ENCODE measurements at regions not wholly inside any gene's neighbourhood (a gene's known extent, or its start where the extent isn't known, plus 50 kb on each side); places are given as distances from the start of the nearest gene placed in this dataset.

DNA sequence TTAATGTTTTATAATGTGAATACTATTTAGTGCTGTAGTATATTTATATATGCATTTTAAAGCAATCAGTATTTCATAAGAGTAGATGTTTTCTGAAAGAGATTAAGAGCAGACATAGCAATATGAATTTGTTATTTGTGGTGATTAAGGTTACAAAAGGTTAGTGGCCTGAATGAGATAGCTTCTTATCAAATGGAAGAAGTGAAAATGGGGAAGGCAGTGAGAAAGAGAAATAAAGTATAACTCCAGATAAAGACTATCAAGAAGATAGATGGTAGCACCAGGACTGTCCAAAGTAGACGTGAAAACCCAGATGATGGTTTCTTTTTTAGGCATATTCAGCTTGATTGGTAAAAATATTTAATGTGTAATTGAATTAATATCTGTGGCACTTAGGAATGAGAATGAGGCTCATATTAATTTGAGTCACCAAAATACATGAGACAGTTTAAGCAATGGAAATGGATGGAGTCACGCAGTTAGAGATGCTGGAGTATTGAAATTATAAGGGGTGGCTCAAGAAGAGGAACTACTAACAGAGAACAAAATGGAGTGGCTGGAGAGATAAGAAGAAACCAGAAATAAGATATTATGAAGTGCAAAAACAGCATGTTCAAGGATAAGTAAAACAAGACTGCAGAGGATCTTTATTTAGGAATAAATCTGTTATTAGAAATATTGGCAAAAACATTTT, 288.0 kb upstream of the SEMA3C start:
- no peaks in the 10 kb centered on the region for H3K36me3 ChIP-seq (ENCODE audit: control insufficient read depth in 4 of 4, insufficient read depth in 4 of 4, low read length in 3 of 4)
- H3K27me3 ChIP-seq (replicated peaks in 2 of 5; ENCODE audit: control insufficient read depth in 4 of 5, insufficient read depth in 5 of 5, low read length in 4 of 5), result no peaks in the 10 kb centered on the region
- H3K27ac ChIP-seq (ENCODE audit: insufficient read depth in 1 of 2, low read depth in 1 of 2, low read length in 2 of 2, poor library complexity in 1 of 2, severe bottlenecking in 2 of 2), result peak overlapping the region; percentile 2 to 15
- H3K9me3 ChIP-seq (ENCODE audit: control extremely low read depth in 1 of 5, control insufficient read depth in 4 of 5, insufficient read depth in 2 of 5, low read depth in 1 of 5, low read length in 4 of 5), result no peaks in the 10 kb centered on the region
- CTCF ChIA-PET, result interaction anchor here (1.7 kb wide), 1 partner anchor 290 kb away, joined by 4 read pairs; no protein-coding TSS in a partner anchor
- peak in 2 of 3 donors; percentile 58 to 71 for DNase-seq
- WGBS (ENCODE audit: insufficient coverage), result 47% methylated on average over 2 of the region's 2 CpGs
- POLR2A ChIA-PET, result no interaction called here
- H3K4me3 ChIP-seq (ENCODE audit: control insufficient read depth in 1 of 7, extremely low read depth in 1 of 7, insufficient read depth in 4 of 7, low read depth in 2 of 7, low read length in 6 of 7), result no peak overlapping the region
- peaks cover 0 to 6% (median 0%) of the 10 kb centered on the region in 4 experiments for H3K4me1 ChIP-seq (ENCODE audit: control extremely low read depth in 1 of 4, control insufficient read depth in 4 of 4, insufficient read depth in 4 of 4, low read length in 3 of 4)

DNA sequence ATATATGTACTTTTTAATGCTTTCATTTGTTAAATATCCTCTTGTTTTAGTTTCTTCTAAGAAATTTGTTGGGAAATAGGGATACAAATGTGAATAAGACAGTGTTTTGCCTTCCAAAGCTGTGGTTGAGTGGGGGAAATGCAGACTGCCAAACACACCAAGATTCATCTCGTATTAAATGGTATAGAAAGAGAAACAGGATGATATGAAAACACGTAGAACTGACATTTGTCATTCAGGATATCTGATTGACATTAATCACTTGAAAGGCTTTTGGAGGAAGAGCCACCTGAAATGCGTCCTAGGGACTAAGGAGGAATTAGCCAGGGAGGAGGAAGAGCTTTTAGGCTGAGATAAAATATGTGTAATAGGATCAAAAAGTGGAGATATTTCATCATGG, 287.4 kb upstream of the SEMA3C start:
- ChIA-PET POLR2A (no interaction called here), CTCF (interaction anchor here (1.7 kb wide), 1 partner anchor 289 kb away, joined by 4 read pairs; no protein-coding TSS in a partner anchor)
- DNase-seq, result no peak
- WGBS (ENCODE audit: insufficient coverage), result 75% methylated on average over 3 of the region's 3 CpGs
- Histone ChIP-seq H3K36me3 (ENCODE audit: control insufficient read depth in 4 of 4, insufficient read depth in 4 of 4, low read length in 3 of 4) (no peaks in the 10 kb centered on the region), H3K4me1 (ENCODE audit: control extremely low read depth in 1 of 4, control insufficient read depth in 4 of 4, insufficient read depth in 4 of 4, low read length in 3 of 4) (peaks cover 0 to 4% (median 0%) of the 10 kb centered on the region in 4 experiments), H3K9me3 (ENCODE audit: control extremely low read depth in 1 of 5, control insufficient read depth in 4 of 5, insufficient read depth in 2 of 5, low read depth in 1 of 5, low read length in 4 of 5) (no peaks in the 10 kb centered on the region), H3K4me3 (ENCODE audit: control insufficient read depth in 1 of 7, extremely low read depth in 1 of 7, insufficient read depth in 4 of 7, low read depth in 2 of 7, low read length in 6 of 7) (no peak overlapping the region), H3K27ac (ENCODE audit: insufficient read depth in 1 of 2, low read depth in 1 of 2, low read length in 2 of 2, poor library complexity in 1 of 2, severe bottlenecking in 2 of 2) (no peak overlapping the region), H3K27me3 (replicated peaks in 2 of 5; ENCODE audit: control insufficient read depth in 4 of 5, insufficient read depth in 5 of 5, low read length in 4 of 5) (no peaks in the 10 kb centered on the region)

DNA sequence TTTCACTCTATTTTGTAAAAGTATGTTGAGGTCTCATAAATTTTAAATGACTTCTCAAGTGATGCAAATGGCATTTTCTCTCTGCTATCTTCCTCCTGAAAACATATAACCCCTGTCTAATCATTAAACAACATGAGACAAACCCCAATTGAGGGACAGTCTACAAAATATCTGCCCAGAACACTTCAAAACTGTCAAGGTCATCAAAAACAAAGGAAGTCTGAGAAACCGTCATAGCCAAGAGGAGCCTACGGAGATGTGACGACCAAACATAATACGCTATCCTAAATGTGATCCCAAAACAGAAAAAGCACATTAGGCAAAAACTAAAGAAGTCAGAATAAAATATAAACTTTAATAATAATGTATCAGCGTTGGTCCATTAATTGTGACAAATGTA, 282.3 kb upstream of the SEMA3C start:
- H3K4me1 ChIP-seq (ENCODE audit: control extremely low read depth in 1 of 4, control insufficient read depth in 4 of 4, insufficient read depth in 4 of 4, low read length in 3 of 4), result no peaks in the 10 kb centered on the region
- 83% methylated on average over 1 of the region's 5 CpGs for WGBS (ENCODE audit: insufficient coverage)
- POLR2A ChIA-PET, result no interaction called here

DNA sequence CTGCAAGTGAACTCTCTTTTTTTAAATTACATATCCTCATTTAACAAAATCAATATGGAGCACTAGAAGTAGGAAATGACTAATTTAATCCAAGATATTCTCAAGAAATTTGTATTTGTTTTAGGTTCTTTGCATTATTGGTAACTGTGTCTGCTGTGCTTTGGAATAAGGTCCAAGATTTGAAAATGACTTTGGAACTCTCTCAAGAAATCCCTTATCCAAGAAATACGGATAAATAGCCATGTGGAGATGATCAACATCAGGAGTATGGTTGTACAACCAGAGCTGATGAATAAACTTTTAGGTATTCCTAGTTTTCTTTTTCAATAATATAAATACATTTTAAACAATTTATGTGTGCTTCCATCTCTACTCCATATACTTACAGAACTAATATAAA, 279.9 kb upstream of the SEMA3C start:
- no peaks in the 10 kb centered on the region for H3K4me1 ChIP-seq (ENCODE audit: control extremely low read depth in 1 of 4, control insufficient read depth in 4 of 4, insufficient read depth in 4 of 4, low read length in 3 of 4)
- CTCF ChIA-PET, result no interaction called here
- no peak overlapping the region for H3K27ac ChIP-seq (ENCODE audit: insufficient read depth in 1 of 2, low read depth in 1 of 2, low read length in 2 of 2, poor library complexity in 1 of 2, severe bottlenecking in 2 of 2)
- no peaks in the 10 kb centered on the region for H3K27me3 ChIP-seq (replicated peaks in 2 of 5; ENCODE audit: control insufficient read depth in 4 of 5, insufficient read depth in 5 of 5, low read length in 4 of 5)
- H3K36me3 ChIP-seq (ENCODE audit: control insufficient read depth in 4 of 4, insufficient read depth in 4 of 4, low read length in 3 of 4), result no peaks in the 10 kb centered on the region
- DNase-seq, result no peak
- POLR2A ChIA-PET, result no interaction called here
- no CpG with 5 or more reads among the region's 1 CpG for WGBS (ENCODE audit: insufficient coverage)
- H3K9me3 ChIP-seq (ENCODE audit: control extremely low read depth in 1 of 5, control insufficient read depth in 4 of 5, insufficient read depth in 2 of 5, low read depth in 1 of 5, low read length in 4 of 5), result no peaks in the 10 kb centered on the region
- H3K4me3 ChIP-seq (ENCODE audit: control insufficient read depth in 1 of 7, extremely low read depth in 1 of 7, insufficient read depth in 4 of 7, low read depth in 2 of 7, low read length in 6 of 7), result no peak overlapping the region

More for the DNA sequence above, 282.3 kb upstream of the SEMA3C start:
- DNase-seq, result no peak
- Histone ChIP-seq H3K9me3 (ENCODE audit: control extremely low read depth in 1 of 5, control insufficient read depth in 4 of 5, insufficient read depth in 2 of 5, low read depth in 1 of 5, low read length in 4 of 5) (no peaks in the 10 kb centered on the region), H3K4me3 (ENCODE audit: control insufficient read depth in 1 of 7, extremely low read depth in 1 of 7, insufficient read depth in 4 of 7, low read depth in 2 of 7, low read length in 6 of 7) (no peak overlapping the region), H3K36me3 (ENCODE audit: control insufficient read depth in 4 of 4, insufficient read depth in 4 of 4, low read length in 3 of 4) (no peaks in the 10 kb centered on the region), H3K27me3 (replicated peaks in 2 of 5; ENCODE audit: control insufficient read depth in 4 of 5, insufficient read depth in 5 of 5, low read length in 4 of 5) (no peaks in the 10 kb centered on the region), H3K27ac (ENCODE audit: insufficient read depth in 1 of 2, low read depth in 1 of 2, low read length in 2 of 2, poor library complexity in 1 of 2, severe bottlenecking in 2 of 2) (no peak overlapping the region)
- CTCF ChIA-PET, result no interaction called here

DNA sequence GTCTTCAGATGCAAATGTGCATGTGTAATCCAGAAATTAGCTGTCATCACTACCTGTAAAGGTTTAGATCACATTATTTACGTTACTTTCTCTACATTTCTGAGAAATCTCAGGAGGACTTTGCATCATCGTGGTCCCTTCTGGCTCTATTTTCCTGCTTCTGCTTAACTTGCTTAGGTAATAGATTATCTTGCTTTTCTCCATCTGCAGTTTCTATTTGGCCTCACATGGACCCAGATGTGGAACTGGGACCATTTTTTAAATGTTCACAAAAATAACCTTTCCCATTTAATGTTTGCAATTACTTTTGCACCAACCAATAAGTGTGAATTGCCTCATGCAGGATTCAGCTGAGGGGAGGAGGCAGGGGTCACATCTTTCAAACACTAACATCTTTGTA, 278.4 kb upstream of the SEMA3C start:
- POLR2A ChIA-PET, result no interaction called here
- Histone ChIP-seq H3K4me1 (ENCODE audit: control extremely low read depth in 1 of 4, control insufficient read depth in 4 of 4, insufficient read depth in 4 of 4, low read length in 3 of 4) (no peaks in the 10 kb centered on the region), H3K9me3 (ENCODE audit: control extremely low read depth in 1 of 5, control insufficient read depth in 4 of 5, insufficient read depth in 2 of 5, low read depth in 1 of 5, low read length in 4 of 5) (no peaks in the 10 kb centered on the region), H3K36me3 (ENCODE audit: control insufficient read depth in 4 of 4, insufficient read depth in 4 of 4, low read length in 3 of 4) (no peaks in the 10 kb centered on the region), H3K27ac (ENCODE audit: insufficient read depth in 1 of 2, low read depth in 1 of 2, low read length in 2 of 2, poor library complexity in 1 of 2, severe bottlenecking in 2 of 2) (no peak overlapping the region), H3K4me3 (ENCODE audit: control insufficient read depth in 1 of 7, extremely low read depth in 1 of 7, insufficient read depth in 4 of 7, low read depth in 2 of 7, low read length in 6 of 7) (no peak overlapping the region), H3K27me3 (replicated peaks in 2 of 5; ENCODE audit: control insufficient read depth in 4 of 5, insufficient read depth in 5 of 5, low read length in 4 of 5) (no peaks in the 10 kb centered on the region)
- 75% methylated on average over 2 of the region's 2 CpGs for WGBS (ENCODE audit: insufficient coverage)
- CTCF ChIA-PET, result no interaction called here
- no peak for DNase-seq

DNA sequence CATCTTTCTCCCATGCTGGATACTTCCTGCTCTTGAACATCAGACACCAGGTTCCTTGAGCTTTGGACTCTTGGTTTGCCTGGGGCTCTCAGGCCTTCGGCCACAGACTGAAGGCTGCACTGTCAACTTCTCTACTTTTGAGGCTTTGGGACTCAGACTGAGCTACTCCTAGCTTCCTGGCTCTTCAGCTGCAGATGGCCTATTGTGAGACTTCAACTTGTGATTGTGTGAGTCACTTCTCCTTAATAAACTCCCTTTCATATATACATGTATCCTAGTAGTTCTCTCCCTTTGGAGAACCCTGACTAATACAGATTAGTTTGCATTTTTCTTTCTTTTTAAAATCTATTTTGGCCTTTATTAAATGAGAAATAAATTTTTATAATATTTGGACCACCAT, 276.2 kb upstream of the SEMA3C start:
- no peaks in the 10 kb centered on the region for H3K9me3 ChIP-seq (ENCODE audit: control extremely low read depth in 1 of 5, control insufficient read depth in 4 of 5, insufficient read depth in 2 of 5, low read depth in 1 of 5, low read length in 4 of 5)
- no peak overlapping the region for H3K27ac ChIP-seq (ENCODE audit: insufficient read depth in 1 of 2, low read depth in 1 of 2, low read length in 2 of 2, poor library complexity in 1 of 2, severe bottlenecking in 2 of 2)
- H3K4me3 ChIP-seq (ENCODE audit: control insufficient read depth in 1 of 7, extremely low read depth in 1 of 7, insufficient read depth in 4 of 7, low read depth in 2 of 7, low read length in 6 of 7), result no peak overlapping the region
- CTCF ChIA-PET, result no interaction called here
- POLR2A ChIA-PET, result no interaction called here
- no peaks in the 10 kb centered on the region for H3K27me3 ChIP-seq (replicated peaks in 2 of 5; ENCODE audit: control insufficient read depth in 4 of 5, insufficient read depth in 5 of 5, low read length in 4 of 5)
- no peaks in the 10 kb centered on the region for H3K36me3 ChIP-seq (ENCODE audit: control insufficient read depth in 4 of 4, insufficient read depth in 4 of 4, low read length in 3 of 4)
- DNase-seq, result no peak
- no peaks in the 10 kb centered on the region for H3K4me1 ChIP-seq (ENCODE audit: control extremely low read depth in 1 of 4, control insufficient read depth in 4 of 4, insufficient read depth in 4 of 4, low read length in 3 of 4)
- WGBS (ENCODE audit: insufficient coverage), result 100% methylated on average over 1 of the region's 1 CpG

DNA sequence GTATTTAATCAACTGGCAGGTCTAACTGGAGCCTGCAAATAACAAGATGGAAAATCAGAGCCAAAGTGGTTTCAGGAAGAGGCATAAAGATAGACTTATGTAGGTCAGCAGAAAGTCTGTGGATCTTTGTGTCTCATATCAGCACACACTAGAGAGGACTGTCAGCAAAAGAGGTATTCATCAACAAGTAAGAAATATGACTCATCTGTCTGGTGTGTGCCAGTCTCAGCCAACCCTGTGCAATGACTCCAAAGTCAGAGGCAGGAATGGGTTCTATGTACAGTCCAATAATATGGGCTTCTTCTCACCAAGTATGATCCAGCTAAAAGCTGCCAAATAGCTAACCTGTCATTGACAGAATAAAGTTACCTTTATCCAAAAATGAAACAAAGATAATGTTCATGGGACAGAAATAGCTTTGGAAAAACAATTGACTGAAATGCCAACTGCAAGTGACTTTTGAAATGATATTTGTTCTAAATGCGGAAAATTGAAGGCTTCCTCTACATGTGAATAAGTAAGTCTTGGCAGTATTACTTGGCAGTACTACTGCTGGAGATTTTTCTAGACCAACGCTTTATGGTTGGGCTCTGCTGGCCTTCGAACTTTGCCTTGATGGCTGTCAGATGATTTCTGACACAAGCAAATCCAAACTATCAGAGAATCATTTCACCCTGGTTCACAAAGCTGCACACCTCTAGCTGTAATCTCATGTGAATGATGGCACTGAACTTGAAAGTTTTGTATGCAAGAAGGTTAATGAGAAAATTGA, 272.3 kb upstream of the SEMA3C start:
- Histone ChIP-seq H3K4me3 (ENCODE audit: control insufficient read depth in 1 of 7, extremely low read depth in 1 of 7, insufficient read depth in 4 of 7, low read depth in 2 of 7, low read length in 6 of 7) (no peak overlapping the region), H3K27me3 (replicated peaks in 2 of 5; ENCODE audit: control insufficient read depth in 4 of 5, insufficient read depth in 5 of 5, low read length in 4 of 5) (no peaks in the 10 kb centered on the region), H3K36me3 (ENCODE audit: control insufficient read depth in 4 of 4, insufficient read depth in 4 of 4, low read length in 3 of 4) (no peaks in the 10 kb centered on the region), H3K4me1 (ENCODE audit: control extremely low read depth in 1 of 4, control insufficient read depth in 4 of 4, insufficient read depth in 4 of 4, low read length in 3 of 4) (no peaks in the 10 kb centered on the region), H3K27ac (ENCODE audit: insufficient read depth in 1 of 2, low read depth in 1 of 2, low read length in 2 of 2, poor library complexity in 1 of 2, severe bottlenecking in 2 of 2) (no peak overlapping the region), H3K9me3 (ENCODE audit: control extremely low read depth in 1 of 5, control insufficient read depth in 4 of 5, insufficient read depth in 2 of 5, low read depth in 1 of 5, low read length in 4 of 5) (no peaks in the 10 kb centered on the region)
- POLR2A ChIA-PET, result no interaction called here
- no peak for DNase-seq
- 97% methylated on average over 3 of the region's 3 CpGs for WGBS (ENCODE audit: insufficient coverage)
- CTCF ChIA-PET, result interaction anchor here (1.0 to 1.3 kb wide), 4 partner anchors 8 to 274 kb away, joined by 3 read pairs; no protein-coding TSS in a partner anchor
